HCT116 (cell line): ENCODE measurements at regions not wholly inside any gene's neighbourhood (a gene's known extent, or its start where the extent isn't known, plus 50 kb on each side); places are given as distances from the start of the nearest gene placed in this dataset.

Experiments used
- ATAC-seq: fragments of 200-7000 bp; cut with Tn5 transposase; 2 replicates; pipeline ENCODE4 v1.9.1; 2020; ENCODE audit warnings: mild to moderate bottlenecking, moderate library complexity
- BruUV-seq: library from RNA; stranded (reverse); fragments of 400-500 nt; replicated peaks from 2 replicates; lab custom pipeline; 2021; lab: Mats Ljungman, UMichigan
- CTCF ChIA-PET: fragments of 300-600 bp; sonication (Branson Sonifier 250); formaldehyde crosslinking; loops from one replicate; lab custom pipeline; 2021; ENCODE audit warnings: antibody characterized with exemption; lab: Charles Lee
- POLR2A ChIA-PET: fragments of 300-600, 350-600 bp; sonication (Branson Sonifier 250); formaldehyde crosslinking; loops from one replicate; lab custom pipeline; 2021; ENCODE audit warnings: antibody characterized with exemption; lab: Charles Lee
- RAD21 ChIA-PET, 2 experiments: fragments of 300-600 bp; sonication (Branson Sonifier 250); formaldehyde crosslinking; loops; one replicate each; lab custom pipeline; 2023; ENCODE audit warnings: low total read pairs in 2 of 2; ENCODE audit not compliant: uncharacterized antibody in 2 of 2, unreplicated experiment in 2 of 2, low non-redundant PET in 1 of 2; lab: Charles Lee
- DNase-seq: peaks from one replicate; pipeline ENCODE4 v3.0.0-alpha.2; 2010; ENCODE audit warnings: low read depth, low spot score
- H2AFZ ChIP-seq: fragments of 200-600 bp; shearing (Covaris generic), sonication (generic); 2 replicates; pipeline ENCODE4 v1.6.1; 2017; ENCODE audit warnings: low read depth, mixed run types, mixed read lengths, antibody characterized with exemption, low read length; ENCODE audit not compliant: poor library complexity, severe bottlenecking
- H3K27ac ChIP-seq: 2 replicates; pipeline ENCODE4 v1.5.1; 2012; ENCODE audit warnings: low read depth, low read length
- H3K27me3 ChIP-seq: fragments of 200-600 bp; sonication (generic); 2 replicates; pipeline ENCODE4 v1.6.1; 2016; ENCODE audit warnings: mixed run types, low read length, mixed read lengths; ENCODE audit not compliant: insufficient read depth
- H3K36me3 ChIP-seq, 2 experiments: fragments of 200-500 bp in 1 of 2; fragments of 200-600 bp in 1 of 2; sonication (Bioruptor generic) in 1 of 2; sonication (generic) in 1 of 2; 2 replicates each; pipeline versions ENCODE4 v1.5.1 to v1.6.1; 2014 to 2016; ENCODE audit warnings: low read length in 2 of 2, inconsistent platforms in 1 of 2, mixed read lengths in 1 of 2, mixed run types in 1 of 2; ENCODE audit not compliant: insufficient read depth in 2 of 2, control insufficient read depth in 1 of 2
- H3K4me1 ChIP-seq, 2 experiments: fragments of 200-600 bp in 1 of 2; sonication (generic) in 1 of 2; 2 replicates each; pipeline versions ENCODE4 v1.5.1 to v1.6.1; 2012 to 2017; ENCODE audit warnings: low read length in 2 of 2, inconsistent platforms in 1 of 2, mild to moderate bottlenecking in 1 of 2, mixed read lengths in 1 of 2, mixed run types in 1 of 2, moderate library complexity in 1 of 2; ENCODE audit not compliant: insufficient read depth in 2 of 2, control insufficient read depth in 1 of 2
- H3K4me2 ChIP-seq: fragments of 200-600 bp; sonication (generic); 2 replicates; pipeline ENCODE4 v1.6.1; 2017; ENCODE audit warnings: mixed run types, low read length, mixed read lengths
- H3K4me3 ChIP-seq, 2 experiments: fragments of 200-600 bp in 1 of 2; sonication (generic) in 1 of 2; replicated peaks in 1 of 2; 2 replicates each; pipeline ENCODE4 v1.5.1; 2011 to 2016; ENCODE audit warnings: low read length in 2 of 2, control low read depth in 1 of 2, low read depth in 1 of 2, mild to moderate bottlenecking in 1 of 2, mixed read lengths in 1 of 2, mixed run types in 1 of 2
- H3K79me2 ChIP-seq: fragments of 200-600 bp; sonication (generic); 2 replicates; pipeline ENCODE4 v1.6.1; 2017; ENCODE audit warnings: mild to moderate bottlenecking, mixed run types, low read length, moderate library complexity, mixed read lengths; ENCODE audit not compliant: insufficient read depth
- H3K9ac ChIP-seq: fragments of 200-600 bp; sonication (generic); 2 replicates; pipeline ENCODE4 v1.6.1; 2016; ENCODE audit warnings: low read length, mixed read lengths
- H3K9me2 ChIP-seq: fragments of 200-600 bp; sonication (generic), shearing (Covaris generic); 2 replicates; pipeline ENCODE4 v1.6.1; 2017; ENCODE audit warnings: mixed run types, mild to moderate bottlenecking, moderate library complexity; ENCODE audit not compliant: insufficient read depth
- H3K9me3 ChIP-seq, 2 experiments: fragments of 200-500 bp in 1 of 2; fragments of 200-600 bp in 1 of 2; sonication (Bioruptor generic) in 1 of 2; sonication (generic) in 1 of 2; 2 replicates each; pipeline ENCODE4 v1.6.1; 2014 to 2017; ENCODE audit warnings: low read length in 2 of 2, mixed read lengths in 2 of 2, inconsistent platforms in 1 of 2, low read depth in 1 of 2, mild to moderate bottlenecking in 1 of 2, mixed run types in 1 of 2, moderate library complexity in 1 of 2; ENCODE audit not compliant: control insufficient read depth in 1 of 2, insufficient read depth in 1 of 2
- H4K20me1 ChIP-seq: fragments of 200-600 bp; sonication (generic), shearing (Covaris generic); 2 replicates; pipeline ENCODE4 v1.6.1; 2017; ENCODE audit warnings: mixed run types, mild to moderate bottlenecking, moderate library complexity; ENCODE audit not compliant: insufficient read depth
- EGR1 ChIP-seq: IDR thresholded peaks from 2 replicates; pipeline ENCODE4 v1.6.1; 2012; ENCODE audit warnings: low read depth
- EZH2 ChIP-seq: fragments of 200-600 bp; sonication (generic); IDR thresholded peaks from 2 replicates; pipeline ENCODE4 v1.6.1; 2017; ENCODE audit warnings: antibody characterized with exemption, mixed run types
- JUND ChIP-seq: IDR thresholded peaks from 2 replicates; pipeline ENCODE4 v1.6.1; 2012
- YY1 ChIP-seq: IDR thresholded peaks from 2 replicates; pipeline ENCODE4 v1.6.1; 2011; ENCODE audit warnings: low read length, low read depth, moderate library complexity, mild to moderate bottlenecking; ENCODE audit not compliant: insufficient replicate concordance; ENCODE audit errors: extremely low read depth
- ZFX ChIP-seq: fragments of 450-650 bp; IDR thresholded peaks from 2 replicates; pipeline ENCODE4 v1.6.1; 2017
- intact Hi-C: fragments of 100-400 bp; cut with micrococcal nuclease; formaldehyde crosslinking; loops from 2 replicates; pipeline ENCODE4 v1.10.0; 2022

DNA sequence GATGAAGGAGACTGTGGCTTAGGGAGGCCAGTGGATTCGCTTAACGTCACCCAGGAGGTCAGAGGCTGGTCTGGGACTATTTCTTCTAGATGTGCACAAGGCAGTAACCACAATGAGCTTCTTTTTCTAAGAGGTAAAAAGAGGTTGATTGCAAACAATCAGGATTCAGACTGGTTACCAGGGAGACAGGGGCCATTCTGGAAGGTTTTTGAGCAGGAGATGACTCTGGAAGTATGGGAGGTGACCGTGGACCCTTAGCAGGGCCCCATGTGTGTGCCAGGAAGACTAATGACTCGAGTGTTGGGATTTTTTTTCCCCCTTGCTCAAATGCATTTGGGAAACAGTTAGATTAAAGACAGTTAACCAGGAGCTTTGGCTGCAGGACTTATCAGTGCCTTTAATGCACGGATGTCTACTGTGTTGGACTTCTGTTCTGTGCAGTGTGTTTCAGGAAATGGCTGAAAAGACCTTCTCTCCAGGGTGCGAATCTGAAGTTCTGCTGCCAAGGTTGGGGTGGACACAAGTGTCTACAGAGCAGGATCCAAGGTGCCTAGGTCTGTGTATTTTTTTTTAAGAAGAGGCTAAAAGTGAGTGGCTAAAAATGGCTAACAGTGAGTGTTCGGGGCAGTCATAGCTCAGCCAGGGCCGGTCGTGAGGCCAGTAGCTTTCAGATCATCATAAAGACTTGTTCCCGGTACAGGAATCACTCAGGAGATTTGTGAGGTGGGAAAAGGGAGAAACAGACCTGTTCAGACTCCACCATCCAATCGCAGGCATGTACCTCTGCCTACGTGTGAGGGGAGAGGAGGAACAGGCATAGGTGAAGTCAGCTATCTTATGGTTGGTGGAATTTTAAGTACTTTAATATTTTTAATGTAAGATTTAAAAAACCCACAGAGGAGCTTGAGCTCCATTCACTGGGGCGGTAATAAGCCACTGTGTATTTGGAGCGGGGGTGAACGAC, 82.3 kb upstream of the CIBAR2 start:
- Histone ChIP-seq H3K27me3 (no peaks in the 10 kb centered on the region), H3K4me2 (no peak overlapping the region), H2AFZ (no peak overlapping the region), H3K27ac (no peak overlapping the region), H4K20me1 (no peaks in the 10 kb centered on the region), H3K79me2 (peaks cover 12% of the 10 kb centered on the region; the same call in 1 of the 2 replicates), H3K36me3 (no peaks in the 10 kb centered on the region), H3K4me1 (peaks cover 14 to 21% of the 10 kb centered on the region in 2 experiments), H3K9me3 (no peaks in the 10 kb centered on the region), H3K4me3 (no peak overlapping the region), H3K9me2 (no peaks in the 10 kb centered on the region), H3K9ac (no peak overlapping the region)
- CTCF ChIA-PET: no interaction called here
- intact Hi-C loops: no loop called here
- BruUV-seq: no TSS peak
- POLR2A ChIA-PET: no interaction called here
- TF ChIP-seq EGR1: no peak
- ATAC-seq (no peak), DNase-seq (no peak)
- RAD21 ChIA-PET: no interaction called here

DNA sequence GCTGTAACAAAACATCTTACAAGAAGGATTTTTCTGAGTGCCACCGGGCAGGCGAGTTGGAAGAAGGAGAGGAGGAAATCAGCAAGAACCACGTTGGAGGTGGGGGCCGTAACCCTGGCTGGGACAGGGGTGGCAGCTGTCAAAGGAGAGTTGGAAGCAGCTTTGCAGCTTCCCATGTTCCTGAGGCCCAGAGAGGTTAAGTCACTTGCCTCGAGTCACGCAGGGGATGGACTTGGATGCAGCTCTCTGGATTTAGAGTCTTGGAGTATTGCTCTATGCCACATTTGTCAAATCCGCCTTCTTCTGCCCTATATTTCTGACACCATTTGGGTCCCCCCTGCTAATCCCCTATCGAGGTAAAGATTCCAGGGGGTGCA, 83.0 kb upstream of the CIBAR2 start:
- no TSS peak for BruUV-seq
- CTCF ChIA-PET: no interaction called here
- ATAC-seq: no peak

More for the DNA sequence above, 83.0 kb upstream of the CIBAR2 start:
- ChIA-PET POLR2A (no interaction called here), RAD21 (no interaction called here)
- H3K4me2 ChIP-seq: no peak overlapping the region
- no peak overlapping the region for H2AFZ ChIP-seq
- peaks cover 21 to 28% of the 10 kb centered on the region in 2 experiments for H3K4me1 ChIP-seq
- no peak for DNase-seq
- no peak overlapping the region for H3K9ac ChIP-seq
- H3K27me3 ChIP-seq: no peaks in the 10 kb centered on the region
- H3K36me3 ChIP-seq: no peaks in the 10 kb centered on the region
- H3K9me3 ChIP-seq: no peaks in the 10 kb centered on the region
- no peak for TF ChIP-seq JUND
- no peak for TF ChIP-seq EZH2
- TF ChIP-seq ZFX: no peak
- TF ChIP-seq YY1: no peak
- intact Hi-C loops: no loop called here
- no peaks in the 10 kb centered on the region for H4K20me1 ChIP-seq
- no peak overlapping the region for H3K27ac ChIP-seq
- H3K79me2 ChIP-seq: peaks cover 7% of the 10 kb centered on the region; the same call in 1 of the 2 replicates
- H3K4me3 ChIP-seq: no peak overlapping the region
- H3K9me2 ChIP-seq: no peaks in the 10 kb centered on the region
